ENCODE measurements at regions not wholly inside any gene's neighbourhood (a gene's known extent, or its start where the extent isn't known, plus 50 kb on each side); places are given as distances from the start of the nearest gene placed in this dataset.

DNA sequence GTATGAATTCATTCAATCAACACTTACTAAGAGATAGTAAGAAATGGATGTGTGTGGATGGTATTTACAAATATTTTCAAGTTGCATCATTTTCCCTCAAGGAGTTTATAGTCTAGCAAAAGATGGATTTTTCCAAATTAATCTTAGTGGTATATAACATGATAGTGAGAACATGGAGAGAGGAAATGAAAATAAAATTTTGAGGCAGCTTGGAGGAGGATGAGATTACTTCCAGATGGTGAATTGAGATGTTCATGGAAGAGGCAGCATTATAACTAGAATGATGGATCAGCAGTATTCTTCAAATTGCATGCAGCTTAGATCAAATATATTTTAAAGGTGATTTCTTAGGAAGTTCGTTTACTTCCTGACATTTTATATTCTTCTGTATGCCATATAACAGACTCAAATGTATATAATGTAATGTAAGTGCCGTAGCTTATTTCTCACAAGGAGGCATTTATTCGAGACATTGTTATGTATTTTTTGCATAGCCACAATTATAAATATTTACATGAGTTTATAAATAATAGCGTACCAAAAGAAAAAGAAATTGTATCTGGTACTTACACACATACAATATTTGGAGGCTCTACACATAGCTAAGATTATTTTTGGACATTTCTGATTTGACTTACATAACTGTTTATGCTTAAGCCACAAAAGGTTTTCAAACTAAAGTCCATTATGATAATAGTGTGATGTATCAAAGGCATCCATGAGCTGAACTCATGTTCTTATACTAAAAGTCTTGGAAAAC is 439.4 kb downstream of the SPRY1 start:
- TF ChIP-seq POLR2A (IDR thresholded peaks at IDR 0.05; ENCODE audit: low read length) (no peak), GATA1 (IDR thresholded peaks at IDR 0.05; ENCODE audit: low read depth, low read length) (no peak)

All from erythroblast (primary cell).